Memory B cell (primary cell): ENCODE measurements at regions not wholly inside any gene's neighbourhood (a gene's known extent, or its start where the extent isn't known, plus 50 kb on each side); places are given as distances from the start of the nearest gene placed in this dataset.
A peak's percentile ranks its signal among the peaks of the same experiment; 100 is the strongest.

Experiments
- ATAC-seq: fragments of 150-1000 bp; cut with Tn5 transposase; 2 replicates; pipeline ENCODE4 v1.10.0; 2021; ENCODE audit warnings: low read depth, mild to moderate bottlenecking, moderate library complexity
- DNase-seq, 2 donors: peaks; one replicate each; pipeline ENCODE4 v3.0.0; 2022; ENCODE audit warnings: low spot score in 2 of 2
- H3K27ac Mint-ChIP-seq: one replicate; pipeline ENCODE4 v1.8.0; 2022; ENCODE audit warnings: mild to moderate bottlenecking, moderate library complexity, mixed read lengths
- H3K27me3 Mint-ChIP-seq: one replicate; pipeline ENCODE4 v1.8.0; 2022; ENCODE audit warnings: mixed read lengths
- H3K36me3 Mint-ChIP-seq: one replicate; pipeline ENCODE4 v1.8.0; 2022; ENCODE audit warnings: mild to moderate bottlenecking, mixed read lengths
- H3K4me1 Mint-ChIP-seq: one replicate; pipeline ENCODE4 v1.8.0; 2022; ENCODE audit warnings: mixed read lengths
- H3K4me3 Mint-ChIP-seq: one replicate; pipeline ENCODE4 v1.8.0; 2022; ENCODE audit warnings: mild to moderate bottlenecking, moderate library complexity, mixed read lengths
- H3K9me3 Mint-ChIP-seq: one replicate; pipeline ENCODE4 v1.8.0; 2022; ENCODE audit warnings: mixed read lengths

DNA sequence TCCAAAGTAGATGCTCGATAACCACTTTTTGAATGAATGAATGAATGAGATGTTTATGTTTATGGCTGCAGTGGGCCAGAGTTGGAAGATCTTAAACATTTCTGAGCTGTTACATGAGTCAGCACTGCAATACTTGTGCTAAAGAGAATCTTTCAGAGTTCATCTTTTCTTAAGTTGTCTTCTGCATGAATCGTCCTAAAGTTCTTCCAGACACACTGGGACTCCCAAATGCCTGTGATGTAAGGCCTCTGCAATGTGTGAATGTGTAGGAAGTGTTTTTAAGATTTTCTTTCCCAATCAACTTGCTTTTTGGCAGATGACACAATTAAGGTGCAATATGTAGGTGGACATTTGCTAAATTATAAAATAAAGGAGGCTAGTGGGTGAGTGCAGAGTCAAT lies 50.3 kb upstream of the TRIM9 start:
- no peak for ATAC-seq
- Mint-ChIP-seq H3K4me1 (no peaks in the 10 kb centered on the region), H3K27me3 (peaks cover 4% of the 10 kb centered on the region), H3K36me3 (no peaks in the 10 kb centered on the region), H3K27ac (no peak overlapping the region), H3K9me3 (peaks cover 3% of the 10 kb centered on the region), H3K4me3 (no peak overlapping the region)
- DNase-seq, result no peak

DNA sequence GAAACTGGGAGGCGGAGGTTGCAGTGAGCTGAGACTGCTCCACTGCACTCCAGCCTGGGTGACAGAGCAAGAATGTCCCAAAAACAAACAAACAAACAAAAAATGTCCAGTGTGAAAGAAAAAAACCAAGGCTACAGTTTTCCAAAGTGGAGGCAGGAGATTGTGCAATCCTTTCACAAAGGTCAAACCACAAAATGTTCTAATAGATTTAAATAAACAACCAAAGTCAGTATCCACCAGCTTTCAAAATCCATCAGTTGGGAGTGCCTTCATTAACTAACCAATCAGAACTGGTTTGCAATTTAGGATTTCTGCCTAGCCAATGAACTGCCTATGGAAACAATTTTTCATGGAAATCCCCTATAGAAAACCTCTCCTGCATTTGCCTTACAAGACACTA lies 52.3 kb upstream of the TRIM9 start:
- H3K36me3 Mint-ChIP-seq, result no peaks in the 10 kb centered on the region
- no peak overlapping the region for H3K4me3 Mint-ChIP-seq
- ATAC-seq, result no peak
- H3K4me1 Mint-ChIP-seq, result no peaks in the 10 kb centered on the region
- DNase-seq, result no peak
- no peak overlapping the region for H3K27ac Mint-ChIP-seq
- peaks cover 6% of the 10 kb centered on the region for H3K27me3 Mint-ChIP-seq
- peaks cover 2% of the 10 kb centered on the region for H3K9me3 Mint-ChIP-seq

DNA sequence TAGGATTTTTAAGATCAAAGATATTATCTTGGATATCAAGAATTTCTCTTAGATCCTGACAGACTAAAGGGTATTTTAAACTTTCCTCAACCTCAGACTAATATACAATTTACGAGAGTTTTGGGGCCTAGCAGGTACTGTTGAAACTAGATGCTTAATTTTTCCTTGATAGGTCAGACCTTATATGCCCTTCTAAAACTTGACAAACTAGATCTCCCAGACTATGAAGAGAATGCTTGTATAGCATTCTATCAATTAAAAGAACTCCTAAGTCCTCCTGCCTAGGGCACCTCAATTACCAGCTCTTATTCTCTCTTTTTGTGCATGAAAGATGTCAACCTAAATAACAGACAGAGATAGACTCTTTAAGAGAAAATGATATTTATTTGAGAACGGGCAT lies 60.4 kb upstream of the TRIM9 start:
- H3K36me3 Mint-ChIP-seq, result no peaks in the 10 kb centered on the region
- H3K27ac Mint-ChIP-seq, result no peak overlapping the region
- no peak overlapping the region for H3K4me3 Mint-ChIP-seq
- ATAC-seq (no peak), DNase-seq (no peak)
- H3K4me1 Mint-ChIP-seq, result peaks cover 2% of the 10 kb centered on the region
- no peaks in the 10 kb centered on the region for H3K9me3 Mint-ChIP-seq
- peaks cover 2% of the 10 kb centered on the region for H3K27me3 Mint-ChIP-seq

DNA sequence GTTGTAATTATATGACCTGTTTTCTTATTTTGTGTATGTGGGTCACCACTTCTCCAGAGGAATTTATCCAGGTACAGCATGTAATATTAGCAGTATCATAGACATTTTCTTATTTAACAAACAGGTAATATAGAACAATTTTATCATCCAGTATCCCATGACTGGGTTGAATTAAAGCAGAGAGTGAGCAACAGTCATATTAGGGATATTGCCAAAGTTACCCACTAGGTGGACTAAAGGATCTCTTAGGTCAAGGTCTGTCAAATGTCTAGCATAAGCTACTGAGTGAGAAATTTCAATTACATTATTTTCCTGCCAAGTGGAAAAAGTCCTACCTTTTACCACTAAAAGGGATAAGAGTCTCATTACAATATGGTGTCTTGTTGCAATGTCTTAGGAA lies 62.1 kb upstream of the TRIM9 start:
- ATAC-seq, result peak; percentile 39

DNA sequence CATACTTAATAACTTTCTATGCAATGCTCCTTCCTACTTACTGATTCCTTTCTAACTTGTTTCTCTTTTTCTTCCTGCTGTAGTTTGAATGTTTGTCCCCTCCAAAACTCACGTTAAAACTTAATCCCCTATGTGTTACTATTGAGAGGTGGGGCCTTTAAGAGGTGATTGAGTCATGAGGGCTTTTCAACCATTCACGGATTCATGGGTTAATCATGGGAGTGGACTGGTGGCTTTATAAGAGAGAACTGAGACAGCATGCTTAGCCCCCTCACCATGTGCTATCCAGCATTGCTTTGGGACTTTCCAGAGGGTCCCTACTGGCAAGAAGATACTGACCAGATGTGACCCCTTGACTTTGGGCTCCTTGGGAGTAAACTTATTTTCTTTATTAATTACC lies 66.0 kb upstream of the TRIM9 start:
- peaks cover 6% of the 10 kb centered on the region for H3K4me1 Mint-ChIP-seq
- no peak overlapping the region for H3K27ac Mint-ChIP-seq
- H3K36me3 Mint-ChIP-seq, result no peaks in the 10 kb centered on the region
- DNase-seq (no peak), ATAC-seq (no peak)
- no peaks in the 10 kb centered on the region for H3K27me3 Mint-ChIP-seq
- H3K4me3 Mint-ChIP-seq, result peak overlapping the region; percentile 16
- H3K9me3 Mint-ChIP-seq, result no peaks in the 10 kb centered on the region

More for the DNA sequence above, 62.1 kb upstream of the TRIM9 start:
- no peak for DNase-seq
- peaks cover 6% of the 10 kb centered on the region for H3K4me1 Mint-ChIP-seq
- no peaks in the 10 kb centered on the region for H3K36me3 Mint-ChIP-seq
- H3K9me3 Mint-ChIP-seq, result no peaks in the 10 kb centered on the region
- H3K27ac Mint-ChIP-seq, result no peak overlapping the region
- no peak overlapping the region for H3K4me3 Mint-ChIP-seq
- no peaks in the 10 kb centered on the region for H3K27me3 Mint-ChIP-seq

DNA sequence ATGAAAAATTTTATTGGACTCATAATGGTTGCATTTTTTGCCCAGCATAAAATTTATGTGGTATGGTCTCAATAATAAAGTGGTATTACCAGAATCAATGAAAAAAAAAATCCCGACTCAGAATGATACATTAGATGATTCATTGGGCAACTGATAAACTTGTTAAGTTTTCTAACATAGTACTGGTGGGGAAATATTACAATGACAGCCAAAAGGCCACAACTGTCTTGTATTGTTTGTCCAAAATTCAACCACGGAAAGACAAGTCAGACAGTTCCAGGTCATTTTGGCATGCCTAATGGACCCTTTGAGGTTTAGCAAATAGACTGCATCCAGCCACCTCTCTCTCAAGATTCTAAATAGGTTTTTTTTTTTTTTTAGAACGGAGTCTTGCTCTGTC lies 70.5 kb upstream of the TRIM9 start:
- no peak for ATAC-seq
- Mint-ChIP-seq H3K4me1 (peaks cover 4% of the 10 kb centered on the region), H3K4me3 (no peak overlapping the region), H3K27me3 (no peaks in the 10 kb centered on the region), H3K27ac (no peak overlapping the region), H3K36me3 (no peaks in the 10 kb centered on the region), H3K9me3 (no peaks in the 10 kb centered on the region)
- DNase-seq, result no peak

DNA sequence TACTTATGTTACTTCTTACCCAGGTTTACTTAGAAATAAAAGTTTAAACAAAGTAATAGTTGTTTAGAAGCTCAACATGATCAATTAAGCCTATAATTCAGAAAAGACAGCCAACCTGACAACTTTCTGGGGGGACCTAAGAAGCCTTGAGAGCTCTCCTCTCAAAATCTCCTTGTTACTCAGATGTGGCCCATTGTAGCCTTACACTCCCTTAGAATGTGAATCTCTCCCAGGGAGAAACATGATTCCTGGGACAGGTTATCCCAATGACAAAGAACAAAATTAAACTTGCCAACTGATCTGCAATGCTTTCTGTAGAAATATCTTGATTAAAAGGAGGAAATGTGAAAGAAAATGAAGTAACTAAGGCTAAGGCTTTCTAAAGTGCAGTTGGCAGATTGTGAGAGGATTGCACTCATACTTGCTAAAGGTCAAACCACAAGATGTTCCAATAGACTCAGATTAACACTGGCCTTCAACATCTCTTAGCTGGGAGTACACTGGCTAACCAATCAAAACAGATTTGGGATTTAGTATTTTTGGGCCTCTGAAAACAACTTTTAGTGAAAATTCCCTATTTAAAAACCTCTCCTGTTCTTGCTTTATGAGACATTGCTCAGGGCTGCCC lies 72.3 kb upstream of the TMX1 start:
- no peak for DNase-seq
- H3K4me1 Mint-ChIP-seq, result no peaks in the 10 kb centered on the region

DNA sequence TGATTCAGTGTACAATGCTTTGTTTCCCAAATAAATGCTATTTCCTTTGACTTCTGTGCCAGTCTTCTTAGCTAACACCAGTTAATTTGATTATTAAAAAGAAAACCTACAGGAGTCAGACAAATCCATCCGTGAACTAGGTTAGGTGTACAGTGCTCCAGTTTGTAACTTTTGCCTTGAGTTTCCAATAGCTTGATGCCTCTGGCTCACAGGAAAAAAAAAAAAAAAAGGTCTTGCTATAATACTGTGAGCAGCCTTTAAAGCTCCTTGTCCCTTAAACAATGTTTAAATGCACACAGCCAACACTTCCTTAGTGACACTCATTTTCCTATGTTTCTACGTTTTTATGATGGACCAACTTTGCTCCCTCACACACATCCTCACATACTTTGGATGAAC lies 71.8 kb upstream of the TMX1 start:
- Mint-ChIP-seq H3K9me3 (no peaks in the 10 kb centered on the region), H3K27me3 (peaks cover under 1% of the 10 kb centered on the region), H3K4me1 (no peaks in the 10 kb centered on the region), H3K27ac (no peak overlapping the region), H3K36me3 (no peaks in the 10 kb centered on the region), H3K4me3 (no peak overlapping the region)
- DNase-seq (no peak), ATAC-seq (no peak)

More for the DNA sequence above, 72.3 kb upstream of the TMX1 start:
- no peak overlapping the region for H3K27ac Mint-ChIP-seq
- no peaks in the 10 kb centered on the region for H3K36me3 Mint-ChIP-seq
- no peaks in the 10 kb centered on the region for H3K9me3 Mint-ChIP-seq
- no peak for ATAC-seq
- no peak overlapping the region for H3K4me3 Mint-ChIP-seq
- no peaks in the 10 kb centered on the region for H3K27me3 Mint-ChIP-seq

DNA sequence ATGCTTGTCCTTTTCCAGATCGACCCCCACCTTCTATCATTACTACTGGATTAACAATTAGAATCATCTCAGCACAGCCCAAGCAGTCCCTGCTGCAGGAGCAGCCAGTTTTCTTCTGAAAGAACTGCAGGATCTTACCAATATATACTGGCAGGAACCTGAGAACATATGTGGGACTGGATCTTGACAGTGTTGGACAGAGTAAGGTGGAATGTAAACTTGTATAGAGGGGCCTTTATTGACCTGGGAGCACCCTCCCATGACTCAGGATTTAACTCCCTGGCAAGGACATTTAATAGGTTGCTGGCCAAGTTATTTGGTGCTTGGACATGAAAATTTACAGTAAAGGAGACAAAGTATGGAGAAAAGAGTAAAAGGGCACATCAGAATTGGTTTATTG lies 66.2 kb upstream of the TMX1 start:
- Mint-ChIP-seq H3K4me3 (no peak overlapping the region), H3K27me3 (peaks cover 7% of the 10 kb centered on the region), H3K27ac (no peak overlapping the region), H3K36me3 (no peaks in the 10 kb centered on the region), H3K4me1 (no peaks in the 10 kb centered on the region), H3K9me3 (no peaks in the 10 kb centered on the region)
- no peak for DNase-seq
- no peak for ATAC-seq

DNA sequence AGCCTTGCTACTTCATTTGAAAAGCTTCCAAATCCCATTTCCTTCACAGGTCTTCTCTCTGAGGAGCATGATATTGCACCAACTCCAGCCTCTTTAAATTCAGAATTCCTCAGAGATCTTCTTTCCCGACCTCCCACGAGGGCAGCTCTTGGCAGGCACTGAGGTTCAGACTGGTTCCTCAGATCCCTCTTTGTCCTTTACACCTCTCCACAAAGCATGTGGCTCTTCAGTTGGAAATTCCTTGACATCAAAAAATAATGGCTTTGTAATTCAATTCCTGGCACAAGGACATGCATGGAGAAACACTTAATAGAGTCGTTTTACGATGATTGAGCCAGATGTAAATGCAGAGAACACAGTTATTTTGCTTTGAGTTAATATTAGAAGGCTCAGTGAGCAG lies 63.2 kb upstream of the TMX1 start:
- DNase-seq (no peak), ATAC-seq (no peak)
- peaks cover 10% of the 10 kb centered on the region for H3K4me1 Mint-ChIP-seq
- peaks cover 7% of the 10 kb centered on the region for H3K27me3 Mint-ChIP-seq
- no peak overlapping the region for H3K27ac Mint-ChIP-seq
- no peaks in the 10 kb centered on the region for H3K36me3 Mint-ChIP-seq
- H3K9me3 Mint-ChIP-seq, result no peaks in the 10 kb centered on the region
- H3K4me3 Mint-ChIP-seq, result no peak overlapping the region

DNA sequence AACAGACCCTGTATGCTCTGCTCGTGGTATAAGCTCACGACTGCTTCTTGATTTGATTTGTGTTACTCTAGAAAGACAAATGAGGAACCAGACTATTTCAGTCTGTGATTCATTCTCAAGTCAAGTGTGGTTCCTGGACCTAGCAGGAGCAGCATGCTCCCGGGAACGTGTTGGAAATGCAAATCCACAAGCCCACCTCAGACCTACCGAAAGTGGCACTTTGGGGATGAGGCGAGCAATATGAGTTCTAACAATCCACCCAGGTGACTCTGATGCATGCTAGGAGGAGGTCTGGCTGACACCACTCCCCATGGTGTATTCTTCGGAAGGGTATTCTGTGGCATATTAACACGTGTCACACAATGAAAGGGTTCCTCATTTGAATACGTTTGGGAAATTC lies 59.5 kb upstream of the TMX1 start:
- DNase-seq, result peak; percentile 12 to 24
- H3K27ac Mint-ChIP-seq, result peak overlapping the region; percentile 4
- peak overlapping the region; percentile 67 for H3K4me3 Mint-ChIP-seq
- ATAC-seq, result peak; percentile 86
- peaks cover 10% of the 10 kb centered on the region for H3K4me1 Mint-ChIP-seq
- peaks cover 3% of the 10 kb centered on the region for H3K9me3 Mint-ChIP-seq
- peaks cover 5% of the 10 kb centered on the region for H3K27me3 Mint-ChIP-seq
- no peaks in the 10 kb centered on the region for H3K36me3 Mint-ChIP-seq

DNA sequence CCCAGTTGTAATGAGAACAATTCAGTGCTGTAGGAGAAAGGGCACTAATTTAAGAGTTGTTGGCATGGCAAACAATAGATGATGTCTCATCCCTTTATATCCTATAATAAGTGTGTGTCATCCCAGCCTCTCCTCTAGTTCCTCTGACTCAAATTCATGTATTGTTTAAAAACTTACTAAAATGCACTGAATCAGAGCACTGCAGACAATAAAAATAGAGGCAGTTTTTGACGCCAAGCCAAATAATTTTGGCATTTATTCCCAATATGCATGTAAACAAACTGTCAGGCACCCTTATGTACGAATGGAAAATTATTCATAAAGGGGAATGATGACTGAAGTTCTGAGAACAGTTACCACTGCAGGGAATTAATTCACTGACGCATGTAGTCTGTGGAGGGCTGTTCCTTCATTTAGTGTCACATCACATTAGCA lies 57.9 kb upstream of the TMX1 start:
- no peaks in the 10 kb centered on the region for H3K36me3 Mint-ChIP-seq
- peaks cover 3% of the 10 kb centered on the region for H3K9me3 Mint-ChIP-seq
- ATAC-seq, result no peak
- DNase-seq, result no peak
- H3K4me3 Mint-ChIP-seq, result no peak overlapping the region
- no peak overlapping the region for H3K27ac Mint-ChIP-seq
- peaks cover 15% of the 10 kb centered on the region for H3K4me1 Mint-ChIP-seq
- H3K27me3 Mint-ChIP-seq, result no peaks in the 10 kb centered on the region

DNA sequence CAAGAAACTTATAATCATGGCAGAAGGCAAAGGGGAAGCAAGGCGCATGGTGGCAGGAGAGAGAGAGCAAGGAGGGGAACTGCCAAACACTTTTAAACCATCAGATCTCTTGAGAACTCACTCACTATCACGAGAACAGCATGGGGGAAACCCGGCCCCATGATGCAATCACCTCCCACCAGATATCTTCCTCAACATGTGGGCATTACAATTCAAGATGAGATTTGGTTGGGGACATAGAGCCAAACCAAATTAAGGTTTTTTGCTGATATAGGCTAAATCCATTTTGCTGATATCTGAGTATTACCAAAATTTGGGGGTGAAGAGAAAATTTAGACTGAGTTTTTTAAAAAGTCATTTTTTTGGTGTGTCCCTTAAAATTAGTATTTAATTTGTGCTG lies 54.9 kb upstream of the TMX1 start:
- H3K27ac Mint-ChIP-seq, result no peak overlapping the region
- H3K27me3 Mint-ChIP-seq, result no peaks in the 10 kb centered on the region
- H3K36me3 Mint-ChIP-seq, result no peaks in the 10 kb centered on the region
- no peak for ATAC-seq
- H3K4me1 Mint-ChIP-seq, result peaks cover 14% of the 10 kb centered on the region
- no peak overlapping the region for H3K4me3 Mint-ChIP-seq
- H3K9me3 Mint-ChIP-seq, result peaks cover 3% of the 10 kb centered on the region
- no peak for DNase-seq

DNA sequence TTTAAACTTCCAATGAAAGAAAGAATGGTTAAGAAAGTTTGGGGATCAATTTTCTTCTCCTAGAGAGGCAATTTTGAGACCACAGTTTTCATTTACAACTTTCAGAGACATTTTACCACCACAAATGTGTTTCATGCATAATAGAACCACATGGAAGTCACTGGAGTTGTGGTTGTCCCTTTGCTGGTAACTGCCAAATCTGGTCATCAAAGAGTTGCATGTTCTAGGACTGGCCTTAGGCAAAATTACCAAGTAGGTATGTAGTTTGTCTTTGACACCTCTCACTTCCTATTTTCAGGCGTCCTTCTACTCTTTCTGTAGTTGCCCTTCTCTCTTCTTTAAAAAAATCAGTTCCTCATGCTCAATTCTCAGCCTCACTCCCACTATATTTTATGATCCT lies 54.3 kb upstream of the TMX1 start:
- Mint-ChIP-seq H3K4me3 (no peak overlapping the region), H3K36me3 (no peaks in the 10 kb centered on the region), H3K9me3 (peaks cover 3% of the 10 kb centered on the region), H3K27ac (no peak overlapping the region), H3K27me3 (no peaks in the 10 kb centered on the region), H3K4me1 (peaks cover 8% of the 10 kb centered on the region)
- peak; percentile 45 for ATAC-seq
- no peak for DNase-seq

DNA sequence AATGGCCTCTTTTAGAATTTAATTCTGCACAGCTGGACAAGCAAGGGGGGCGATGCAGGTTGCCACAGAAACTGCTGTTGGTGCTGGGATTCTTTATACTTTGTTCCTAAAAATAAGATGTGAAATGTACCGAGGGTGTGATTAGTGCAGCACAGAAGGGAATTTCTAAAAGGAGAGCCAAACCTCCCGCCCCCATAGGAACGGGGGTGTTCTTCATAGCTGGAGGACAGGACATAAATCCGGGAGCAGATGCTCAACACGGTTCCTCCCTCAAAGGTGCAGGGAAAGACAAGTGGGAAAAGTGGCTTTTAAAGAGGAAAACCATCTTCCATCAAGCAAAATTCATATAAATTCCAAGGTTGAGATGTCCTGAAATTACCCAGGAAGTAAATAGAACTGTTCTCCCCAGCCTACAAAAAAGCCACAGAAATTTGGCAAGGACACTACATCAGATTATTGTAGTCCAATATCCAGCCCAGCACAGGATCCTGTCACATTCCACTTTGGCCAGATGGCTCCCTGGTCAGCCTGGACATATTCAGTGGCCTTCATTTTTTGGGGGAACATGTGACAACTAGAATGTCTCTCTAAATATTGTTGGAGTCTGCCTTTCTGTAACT lies 51.4 kb upstream of the TMX1 start:
- no peak for DNase-seq

More for the DNA sequence above, 51.4 kb upstream of the TMX1 start:
- ATAC-seq, result no peak
- Mint-ChIP-seq H3K4me3 (no peak overlapping the region), H3K4me1 (peaks cover 5% of the 10 kb centered on the region), H3K9me3 (peaks cover 3% of the 10 kb centered on the region), H3K27ac (no peak overlapping the region), H3K27me3 (no peaks in the 10 kb centered on the region), H3K36me3 (no peaks in the 10 kb centered on the region)
